Right lobe of liver (tissue), 4 donors: ENCODE measurements at regions not wholly inside any gene's neighbourhood (a gene's known extent, or its start where the extent isn't known, plus 50 kb on each side); places are given as distances from the start of the nearest gene placed in this dataset.

ENCODE experiments used
- POLR2A ChIP-seq: fragments of 450-650 bp; IDR thresholded peaks from one replicate; pipeline ENCODE4 v1.6.1; 2017; ENCODE audit warnings: antibody characterized with exemption, mild to moderate bottlenecking
- TF ChIP-seq, protein P1 (sequence below), 4 donors: fragments of 200-600 bp in 3 of 4; fragments of 450-650 bp in 1 of 4; IDR thresholded peaks; one replicate each; pipeline versions ENCODE4 v1.5.1 to v1.8.0; 2016 to 2022; ENCODE audit warnings: antibody characterized with exemption in 4 of 4, mild to moderate bottlenecking in 2 of 4
- donor health status: DM: no; HTN: no; CAD: no.
- donor health status: DM: no; HTN: no; CAD: no.
- donor health status: DM: no; HTN: yes; CAD: no.

DNA sequence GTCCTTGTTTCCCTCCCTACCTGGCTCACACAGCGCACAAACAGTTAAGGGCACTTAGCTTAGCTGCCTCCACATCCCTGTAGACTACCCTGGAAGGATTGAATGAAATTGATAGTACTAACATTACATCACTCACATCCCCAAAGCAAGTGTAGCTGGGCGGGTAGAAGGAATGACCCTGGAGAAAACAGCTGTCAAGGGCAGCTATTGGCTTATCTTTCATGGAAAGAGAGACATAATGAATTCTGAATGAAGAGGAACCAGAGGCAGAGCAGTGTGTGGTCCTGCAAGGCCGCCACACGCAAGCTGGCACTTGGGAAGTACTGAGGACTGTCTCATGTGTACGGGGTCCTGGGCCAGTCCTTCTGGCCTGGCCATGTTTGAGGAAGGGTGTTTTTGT, 369.6 kb upstream of the RGMA start:
- TF ChIP-seq, protein P1, sequence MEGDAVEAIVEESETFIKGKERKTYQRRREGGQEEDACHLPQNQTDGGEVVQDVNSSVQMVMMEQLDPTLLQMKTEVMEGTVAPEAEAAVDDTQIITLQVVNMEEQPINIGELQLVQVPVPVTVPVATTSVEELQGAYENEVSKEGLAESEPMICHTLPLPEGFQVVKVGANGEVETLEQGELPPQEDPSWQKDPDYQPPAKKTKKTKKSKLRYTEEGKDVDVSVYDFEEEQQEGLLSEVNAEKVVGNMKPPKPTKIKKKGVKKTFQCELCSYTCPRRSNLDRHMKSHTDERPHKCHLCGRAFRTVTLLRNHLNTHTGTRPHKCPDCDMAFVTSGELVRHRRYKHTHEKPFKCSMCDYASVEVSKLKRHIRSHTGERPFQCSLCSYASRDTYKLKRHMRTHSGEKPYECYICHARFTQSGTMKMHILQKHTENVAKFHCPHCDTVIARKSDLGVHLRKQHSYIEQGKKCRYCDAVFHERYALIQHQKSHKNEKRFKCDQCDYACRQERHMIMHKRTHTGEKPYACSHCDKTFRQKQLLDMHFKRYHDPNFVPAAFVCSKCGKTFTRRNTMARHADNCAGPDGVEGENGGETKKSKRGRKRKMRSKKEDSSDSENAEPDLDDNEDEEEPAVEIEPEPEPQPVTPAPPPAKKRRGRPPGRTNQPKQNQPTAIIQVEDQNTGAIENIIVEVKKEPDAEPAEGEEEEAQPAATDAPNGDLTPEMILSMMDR (IDR thresholded peaks at IDR 0.05) = no peak
- no peak for TF ChIP-seq POLR2A
